ENCODE measurements at regions not wholly inside any gene's neighbourhood (a gene's known extent, or its start where the extent isn't known, plus 50 kb on each side); places are given as distances from the start of the nearest gene placed in this dataset.

DNA sequence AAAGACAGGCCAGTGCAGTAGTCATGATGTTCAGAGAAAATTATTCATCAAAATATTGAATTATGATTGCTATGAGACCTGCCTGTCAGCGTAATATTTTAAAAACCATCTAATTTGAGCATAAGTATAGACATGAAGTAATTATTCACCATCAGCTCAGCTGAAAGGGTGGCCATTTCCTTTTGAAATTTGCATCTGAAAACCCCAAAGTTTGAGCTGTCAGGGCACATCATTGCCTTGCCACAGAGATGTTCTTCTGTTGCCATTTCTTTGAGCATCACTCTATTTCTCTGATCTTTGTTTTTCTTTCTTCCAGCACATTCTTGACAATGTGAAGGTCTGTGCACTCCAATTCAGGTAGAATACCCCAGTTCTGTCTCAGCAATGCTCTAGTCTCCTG is 147.5 kb upstream of the RHOBTB1 start:
- Histone ChIP-seq H3K36me3 (no peaks in the 10 kb centered on the region), H3K27ac (no peak overlapping the region), H3K27me3 (replicated peaks) (no peaks in the 10 kb centered on the region), H3K9me3 (replicated peaks) (no peaks in the 10 kb centered on the region), H3K4me1 (replicated peaks) (peaks cover 10% of the 10 kb centered on the region), H3K4me3 (no peak overlapping the region)
- no peak for DNase-seq (ENCODE audit: low read depth in 1 of 2, low spot score in 2 of 2)

GRCh38 chr10:61089251-61089650 is 145.3 kb upstream of the RHOBTB1 start:
- DNase-seq (ENCODE audit: low read depth in 1 of 2, low spot score in 2 of 2): no peak
- Histone ChIP-seq H3K9me3 (replicated peaks) (no peaks in the 10 kb centered on the region), H3K27ac (no peak overlapping the region), H3K27me3 (replicated peaks) (no peaks in the 10 kb centered on the region), H3K36me3 (no peaks in the 10 kb centered on the region), H3K4me1 (replicated peaks) (no peaks in the 10 kb centered on the region), H3K4me3 (no peak overlapping the region)

- no peaks in the 10 kb centered on the region for H3K27me3 ChIP-seq (replicated peaks)
- H3K36me3 ChIP-seq: no peaks in the 10 kb centered on the region
- H3K9me3 ChIP-seq (replicated peaks): no peaks in the 10 kb centered on the region
- no peak overlapping the region for H3K27ac ChIP-seq
- DNase-seq (ENCODE audit: low read depth in 1 of 2, low spot score in 2 of 2): no peak
- no peaks in the 10 kb centered on the region for H3K4me1 ChIP-seq (replicated peaks)
- no peak overlapping the region for H3K4me3 ChIP-seq
These were observed 140.5 kb upstream of the RHOBTB1 start for GRCh38 chr10:61084493-61084892.

DNA sequence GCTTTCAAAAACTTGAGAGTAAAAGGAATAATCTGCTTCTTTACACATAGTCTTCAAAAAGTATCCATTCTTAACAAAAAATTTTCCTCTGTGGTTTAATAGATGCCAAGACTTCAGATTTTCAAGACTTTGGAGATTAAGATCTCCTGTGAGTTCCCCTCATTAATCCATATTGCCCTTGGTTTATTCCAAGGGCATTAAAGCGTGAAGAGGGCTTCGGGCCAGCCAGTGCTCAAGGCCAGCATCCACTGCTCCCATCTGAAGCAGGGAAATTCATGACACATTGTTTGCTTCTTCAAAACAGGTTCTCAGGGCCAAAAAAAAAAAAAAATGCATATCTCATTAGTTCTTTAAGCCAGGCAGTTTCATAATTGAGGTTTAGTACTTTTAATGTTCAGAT is 137.3 kb upstream of the RHOBTB1 start:
- no peaks in the 10 kb centered on the region for H3K27me3 ChIP-seq (replicated peaks)
- no peaks in the 10 kb centered on the region for H3K9me3 ChIP-seq (replicated peaks)
- DNase-seq (ENCODE audit: low read depth in 1 of 2, low spot score in 2 of 2): no peak

DNA sequence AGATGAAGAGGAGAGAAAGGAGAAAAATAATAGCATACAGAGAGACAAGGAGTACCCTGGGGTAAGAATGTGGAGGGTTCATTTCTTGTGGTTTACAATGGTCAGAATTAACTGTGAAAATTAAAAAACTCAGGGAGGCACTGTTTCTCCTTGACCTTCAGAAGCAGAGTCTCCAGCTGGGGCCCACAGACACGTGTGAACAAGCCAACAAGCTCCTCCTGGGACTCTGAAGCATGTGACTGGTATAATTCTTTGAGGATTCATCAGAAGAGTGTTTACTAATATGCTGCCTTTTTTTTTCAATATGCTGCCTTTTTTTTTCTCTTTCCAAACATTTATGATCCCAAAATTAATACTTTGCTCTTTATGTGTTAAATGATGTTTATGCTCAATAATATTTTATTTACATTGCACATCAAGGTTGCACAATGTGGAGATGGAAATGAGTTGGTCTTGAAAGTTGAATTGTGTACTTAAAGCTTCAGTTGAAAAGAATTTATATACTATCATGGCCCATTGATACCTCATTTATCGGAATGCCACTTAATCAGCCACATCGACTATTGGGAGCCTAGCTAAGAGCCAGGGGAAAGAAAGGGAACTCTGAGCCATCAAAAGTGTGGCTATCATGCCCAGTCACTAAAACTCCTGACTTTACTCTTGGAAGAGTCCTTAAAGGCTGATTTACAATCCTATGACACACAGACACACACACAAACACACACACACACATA is 134.7 kb upstream of the RHOBTB1 start:
- no peak for DNase-seq (ENCODE audit: low read depth in 1 of 2, low spot score in 2 of 2)
- H3K9me3 ChIP-seq (replicated peaks): no peaks in the 10 kb centered on the region
- no peak overlapping the region for H3K27ac ChIP-seq
- no peaks in the 10 kb centered on the region for H3K4me1 ChIP-seq (replicated peaks)
- H3K4me3 ChIP-seq: no peak overlapping the region
- H3K36me3 ChIP-seq: no peaks in the 10 kb centered on the region
- no peaks in the 10 kb centered on the region for H3K27me3 ChIP-seq (replicated peaks)

More for the DNA sequence above, 137.3 kb upstream of the RHOBTB1 start:
- H3K27ac ChIP-seq: no peak overlapping the region
- no peaks in the 10 kb centered on the region for H3K4me1 ChIP-seq (replicated peaks)
- H3K4me3 ChIP-seq: no peak overlapping the region
- no peaks in the 10 kb centered on the region for H3K36me3 ChIP-seq

- no peak overlapping the region for H3K4me3 ChIP-seq
- H3K27ac ChIP-seq: no peak overlapping the region
- no peaks in the 10 kb centered on the region for H3K36me3 ChIP-seq
- H3K9me3 ChIP-seq (replicated peaks): no peaks in the 10 kb centered on the region
- no peak for DNase-seq (ENCODE audit: low read depth in 1 of 2, low spot score in 2 of 2)
- no peaks in the 10 kb centered on the region for H3K4me1 ChIP-seq (replicated peaks)
- H3K27me3 ChIP-seq (replicated peaks): no peaks in the 10 kb centered on the region
These were observed 132.7 kb upstream of the RHOBTB1 start for GRCh38 chr10:61076572-61077114.

DNA sequence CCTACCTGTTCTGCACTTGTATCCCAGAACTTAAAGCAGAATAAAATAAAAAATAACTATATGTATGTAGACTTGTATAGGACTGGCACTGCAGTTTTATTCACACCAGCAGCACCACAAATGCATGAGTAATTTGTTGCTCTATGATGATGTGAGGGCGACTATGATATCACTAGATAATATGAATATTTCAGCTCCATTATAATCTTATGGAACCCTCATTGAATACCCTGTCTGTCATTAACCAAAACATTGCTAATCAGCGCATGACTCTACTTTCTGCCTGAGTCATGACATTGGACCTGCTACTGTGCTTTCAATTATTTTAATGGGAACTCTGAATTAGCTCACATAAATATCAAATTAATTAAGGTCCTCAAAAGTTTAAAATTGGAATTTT is 129.4 kb upstream of the RHOBTB1 start:
- Histone ChIP-seq H3K9me3 (replicated peaks) (no peaks in the 10 kb centered on the region), H3K4me1 (replicated peaks) (no peaks in the 10 kb centered on the region), H3K4me3 (no peak overlapping the region), H3K27me3 (replicated peaks) (no peaks in the 10 kb centered on the region), H3K27ac (no peak overlapping the region), H3K36me3 (no peaks in the 10 kb centered on the region)
- no peak for DNase-seq (ENCODE audit: low read depth in 1 of 2, low spot score in 2 of 2)

GRCh38 chr10:61071580-61071979 is 127.6 kb upstream of the RHOBTB1 start:
- no peaks in the 10 kb centered on the region for H3K36me3 ChIP-seq
- no peaks in the 10 kb centered on the region for H3K9me3 ChIP-seq (replicated peaks)
- no peak overlapping the region for H3K4me3 ChIP-seq
- H3K27me3 ChIP-seq (replicated peaks): no peaks in the 10 kb centered on the region
- H3K4me1 ChIP-seq (replicated peaks): no peaks in the 10 kb centered on the region
- no peak overlapping the region for H3K27ac ChIP-seq
- DNase-seq (ENCODE audit: low read depth in 1 of 2, low spot score in 2 of 2): no peak

- no peak for DNase-seq (ENCODE audit: low read depth in 1 of 2, low spot score in 2 of 2)
- Histone ChIP-seq H3K36me3 (no peaks in the 10 kb centered on the region), H3K27ac (no peak overlapping the region), H3K27me3 (replicated peaks) (no peaks in the 10 kb centered on the region), H3K4me1 (replicated peaks) (peaks cover 7% of the 10 kb centered on the region), H3K4me3 (no peak overlapping the region), H3K9me3 (replicated peaks) (no peaks in the 10 kb centered on the region)
These were observed 124.5 kb upstream of the RHOBTB1 start for GRCh38 chr10:61068471-61068870.

DNA sequence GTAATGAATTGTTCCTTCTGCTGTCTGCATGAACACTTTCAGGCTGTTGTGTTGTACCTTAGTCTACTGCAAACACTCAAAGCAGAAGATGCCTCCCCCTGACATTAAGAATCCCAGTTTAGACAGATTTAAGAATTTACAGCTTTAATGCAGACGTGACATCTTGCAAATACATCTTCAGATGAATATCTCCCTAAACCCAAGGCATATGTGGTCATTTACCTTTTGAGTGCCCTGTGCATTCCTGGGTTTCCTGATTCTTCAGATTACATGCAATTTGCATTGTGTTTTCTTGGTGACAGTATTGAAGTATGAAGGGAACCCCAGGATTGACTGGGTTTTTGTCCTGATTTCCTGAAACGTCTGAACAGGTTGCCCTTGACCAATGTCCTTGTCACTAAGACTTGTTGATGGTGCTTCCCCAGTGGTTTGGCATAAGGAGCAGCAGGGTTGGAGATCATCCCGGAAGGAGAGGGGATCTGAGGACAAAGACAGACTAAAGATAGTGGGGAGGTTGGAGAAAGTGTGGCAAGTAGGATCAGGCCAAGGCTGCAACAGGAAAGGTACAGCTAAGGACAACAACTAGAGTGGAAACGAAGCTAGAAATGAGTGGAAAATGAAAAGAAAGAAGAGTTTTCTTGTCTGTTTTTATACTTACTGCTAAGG is 123.8 kb upstream of the RHOBTB1 start:
- H3K27ac ChIP-seq: no peak overlapping the region
- H3K4me3 ChIP-seq: no peak overlapping the region

GRCh38 chr10:61066661-61067344 is 122.8 kb upstream of the RHOBTB1 start:
- no peak overlapping the region for H3K27ac ChIP-seq
- no peak overlapping the region for H3K4me3 ChIP-seq
- no peaks in the 10 kb centered on the region for H3K9me3 ChIP-seq (replicated peaks)
- no peak for DNase-seq (ENCODE audit: low read depth in 1 of 2, low spot score in 2 of 2)
- H3K36me3 ChIP-seq: no peaks in the 10 kb centered on the region
- no peaks in the 10 kb centered on the region for H3K27me3 ChIP-seq (replicated peaks)
- H3K4me1 ChIP-seq (replicated peaks): peaks cover 7% of the 10 kb centered on the region

More for the DNA sequence above, 123.8 kb upstream of the RHOBTB1 start:
- H3K36me3 ChIP-seq: no peaks in the 10 kb centered on the region
- H3K9me3 ChIP-seq (replicated peaks): no peaks in the 10 kb centered on the region
- H3K27me3 ChIP-seq (replicated peaks): no peaks in the 10 kb centered on the region
- H3K4me1 ChIP-seq (replicated peaks): peaks cover 7% of the 10 kb centered on the region
- DNase-seq (ENCODE audit: low read depth in 1 of 2, low spot score in 2 of 2): no peak

- Histone ChIP-seq H3K27me3 (replicated peaks) (no peaks in the 10 kb centered on the region), H3K4me1 (replicated peaks) (peaks cover 7% of the 10 kb centered on the region), H3K27ac (no peak overlapping the region), H3K9me3 (replicated peaks) (no peaks in the 10 kb centered on the region), H3K36me3 (no peaks in the 10 kb centered on the region), H3K4me3 (no peak overlapping the region)
- no peak for DNase-seq (ENCODE audit: low read depth in 1 of 2, low spot score in 2 of 2)
These were observed 121.1 kb upstream of the RHOBTB1 start for GRCh38 chr10:61065051-61065450.

- Histone ChIP-seq H3K36me3 (no peaks in the 10 kb centered on the region), H3K27me3 (replicated peaks) (no peaks in the 10 kb centered on the region), H3K4me1 (replicated peaks) (peaks cover 7% of the 10 kb centered on the region), H3K4me3 (no peak overlapping the region), H3K9me3 (replicated peaks) (no peaks in the 10 kb centered on the region), H3K27ac (no peak overlapping the region)
- no peak for DNase-seq (ENCODE audit: low read depth in 1 of 2, low spot score in 2 of 2)
These were observed 120.4 kb upstream of the RHOBTB1 start for GRCh38 chr10:61064356-61064755.

GRCh38 chr10:61063901-61064300 is 119.9 kb upstream of the RHOBTB1 start:
- peak overlapping the region; percentile 22; the same call in 1 of the 2 replicates for H3K27ac ChIP-seq
- H3K4me3 ChIP-seq: no peak overlapping the region
- H3K36me3 ChIP-seq: no peaks in the 10 kb centered on the region
- H3K27me3 ChIP-seq (replicated peaks): no peaks in the 10 kb centered on the region
- peak in 1 of 2 experiments; percentile 21 for DNase-seq (ENCODE audit: low read depth in 1 of 2, low spot score in 2 of 2)
- no peaks in the 10 kb centered on the region for H3K9me3 ChIP-seq (replicated peaks)
- peaks cover 7% of the 10 kb centered on the region for H3K4me1 ChIP-seq (replicated peaks)
